ENCODE measurements at regions not wholly inside any gene's neighbourhood (a gene's known extent, or its start where the extent isn't known, plus 50 kb on each side); places are given as distances from the start of the nearest gene placed in this dataset.

GRCh38 chr12:132380641-132381040 lies 51.3 kb upstream of the GALNT9 start:
- H3K27ac Mint-ChIP-seq: no peak overlapping the region
- TF ChIP-seq, protein P1, sequence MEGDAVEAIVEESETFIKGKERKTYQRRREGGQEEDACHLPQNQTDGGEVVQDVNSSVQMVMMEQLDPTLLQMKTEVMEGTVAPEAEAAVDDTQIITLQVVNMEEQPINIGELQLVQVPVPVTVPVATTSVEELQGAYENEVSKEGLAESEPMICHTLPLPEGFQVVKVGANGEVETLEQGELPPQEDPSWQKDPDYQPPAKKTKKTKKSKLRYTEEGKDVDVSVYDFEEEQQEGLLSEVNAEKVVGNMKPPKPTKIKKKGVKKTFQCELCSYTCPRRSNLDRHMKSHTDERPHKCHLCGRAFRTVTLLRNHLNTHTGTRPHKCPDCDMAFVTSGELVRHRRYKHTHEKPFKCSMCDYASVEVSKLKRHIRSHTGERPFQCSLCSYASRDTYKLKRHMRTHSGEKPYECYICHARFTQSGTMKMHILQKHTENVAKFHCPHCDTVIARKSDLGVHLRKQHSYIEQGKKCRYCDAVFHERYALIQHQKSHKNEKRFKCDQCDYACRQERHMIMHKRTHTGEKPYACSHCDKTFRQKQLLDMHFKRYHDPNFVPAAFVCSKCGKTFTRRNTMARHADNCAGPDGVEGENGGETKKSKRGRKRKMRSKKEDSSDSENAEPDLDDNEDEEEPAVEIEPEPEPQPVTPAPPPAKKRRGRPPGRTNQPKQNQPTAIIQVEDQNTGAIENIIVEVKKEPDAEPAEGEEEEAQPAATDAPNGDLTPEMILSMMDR (IDR thresholded peaks at IDR 0.05; ENCODE audit: unreplicated experiment): no peak
- no peaks in the 10 kb centered on the region for H3K36me3 Mint-ChIP-seq
- no peak for DNase-seq (ENCODE audit: low spot score in 2 of 2, unreplicated experiment in 2 of 2)
- peaks cover 30% of the 10 kb centered on the region for H3K27me3 Mint-ChIP-seq (ENCODE audit: low read depth)
- no peaks in the 10 kb centered on the region for H3K4me1 Mint-ChIP-seq
- no peaks in the 10 kb centered on the region for H3K9me3 Mint-ChIP-seq
- H3K4me3 Mint-ChIP-seq: no peak overlapping the region

DNA sequence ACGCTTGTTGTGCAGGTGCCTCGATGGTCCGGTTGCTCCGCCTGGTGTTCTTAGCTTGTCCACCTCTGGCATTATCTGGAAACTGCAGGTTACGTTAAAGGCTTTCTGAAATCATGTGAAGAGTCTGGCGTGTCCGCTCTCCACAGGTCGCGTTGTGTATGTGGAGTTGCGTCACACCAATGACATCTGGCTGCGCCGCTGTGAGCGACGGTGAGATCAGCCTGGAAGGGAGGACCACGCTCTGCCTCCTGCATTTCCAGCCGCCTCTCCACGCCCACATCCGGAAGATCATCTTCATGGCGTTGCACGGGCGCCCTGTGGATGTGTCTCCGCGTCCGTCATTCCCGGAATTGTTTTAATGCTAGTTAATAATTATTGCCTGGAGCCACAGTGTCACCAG lies 50.6 kb upstream of the GALNT9 start:
- no peak overlapping the region for H3K27ac Mint-ChIP-seq
- DNase-seq (ENCODE audit: low spot score in 2 of 2, unreplicated experiment in 2 of 2): no peak
- TF ChIP-seq, protein P1 (IDR thresholded peaks at IDR 0.05; ENCODE audit: unreplicated experiment): no peak
- no peak overlapping the region for H3K4me3 Mint-ChIP-seq
- no peaks in the 10 kb centered on the region for H3K36me3 Mint-ChIP-seq
- no peaks in the 10 kb centered on the region for H3K9me3 Mint-ChIP-seq
- H3K27me3 Mint-ChIP-seq (ENCODE audit: low read depth): peaks cover 35% of the 10 kb centered on the region
- H3K4me1 Mint-ChIP-seq: no peaks in the 10 kb centered on the region

DNA sequence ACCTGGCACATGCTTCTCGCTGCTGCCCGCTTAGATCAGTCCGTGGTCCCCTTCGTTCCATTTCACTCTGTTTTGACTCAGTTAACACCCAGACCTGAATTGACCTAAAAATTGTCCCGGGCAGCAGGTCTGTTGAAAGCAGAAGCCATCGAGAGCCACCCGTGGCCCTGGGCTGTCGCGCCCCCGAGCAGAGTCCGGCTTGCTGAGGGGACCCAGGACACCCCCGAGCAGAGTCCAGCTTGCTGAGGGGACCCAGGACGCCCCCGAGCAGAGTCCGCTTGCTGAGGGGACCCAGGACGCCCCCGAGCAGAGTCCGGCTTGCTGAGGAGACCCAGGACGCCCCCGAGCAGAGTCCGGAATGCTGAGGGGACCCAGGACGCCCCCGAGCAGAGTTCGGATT lies 50.2 kb upstream of the GALNT9 start:
- H3K27ac Mint-ChIP-seq: no peak overlapping the region
- H3K4me1 Mint-ChIP-seq: no peaks in the 10 kb centered on the region

More for the DNA sequence above, 50.2 kb upstream of the GALNT9 start:
- DNase-seq (ENCODE audit: low spot score in 2 of 2, unreplicated experiment in 2 of 2): no peak
- Mint-ChIP-seq H3K27me3 (ENCODE audit: low read depth) (peaks cover 39% of the 10 kb centered on the region), H3K9me3 (no peaks in the 10 kb centered on the region), H3K36me3 (no peaks in the 10 kb centered on the region), H3K4me3 (no peak overlapping the region)
- TF ChIP-seq, protein P1 (IDR thresholded peaks at IDR 0.05; ENCODE audit: unreplicated experiment): no peak

Measured in mesothelial cell of epicardium (in vitro differentiated cells).